Inferior parietal cortex (tissue), 1 donor: ENCODE measurements at regions not wholly inside any gene's neighbourhood (a gene's known extent, or its start where the extent isn't known, plus 50 kb on each side); places are given as distances from the start of the nearest gene placed in this dataset.
"Not testable (repeated sequence)": the region's sequence is repeated elsewhere in the genome, so short reads cannot be mapped to it uniquely, and the experiment has no call there.

Experiments used
- DNase-seq: peaks from one replicate; pipeline ENCODE4 v3.0.0-alpha.2; 2016; ENCODE audit errors: extremely low spot score

DNA sequence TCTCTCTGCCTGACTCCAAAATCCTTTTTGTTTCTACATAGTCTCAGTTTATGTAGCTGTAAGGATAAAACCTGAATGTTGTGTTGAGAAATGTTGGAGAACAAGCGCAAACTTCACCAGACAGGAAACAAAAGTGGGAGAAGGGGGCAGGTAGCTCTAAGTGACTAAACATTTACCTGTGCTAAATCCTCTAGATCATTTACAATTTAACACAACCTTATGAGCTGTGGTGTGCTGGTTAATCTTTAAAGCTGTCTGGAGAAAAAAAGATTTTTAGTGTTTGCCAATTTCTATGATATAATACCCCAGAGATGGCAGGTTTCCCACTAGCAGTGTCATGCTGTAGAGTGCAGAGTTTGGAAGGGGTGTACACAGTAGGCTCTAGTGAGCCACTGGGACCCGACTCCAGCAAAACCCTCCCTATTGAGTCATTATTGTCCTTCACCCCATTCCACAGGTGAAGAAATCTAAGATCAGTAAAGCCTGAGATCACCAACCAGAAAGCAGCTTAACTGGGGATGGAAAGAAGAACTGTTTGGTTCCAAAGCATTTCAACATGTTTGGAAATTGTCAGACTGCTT is 992.0 kb downstream of the DCDC2C start:
- DNase-seq: no peak

GRCh38 chr2:4715065-4715464 is 977.1 kb upstream of the SOX11 start:
- DNase-seq: no peak

GRCh38 chr2:4718777-4719176 is 973.4 kb upstream of the SOX11 start:
- no peak for DNase-seq

- DNase-seq: no peak
Measured at GRCh38 chr2:4725618-4726017, 966.6 kb upstream of the SOX11 start.

DNA sequence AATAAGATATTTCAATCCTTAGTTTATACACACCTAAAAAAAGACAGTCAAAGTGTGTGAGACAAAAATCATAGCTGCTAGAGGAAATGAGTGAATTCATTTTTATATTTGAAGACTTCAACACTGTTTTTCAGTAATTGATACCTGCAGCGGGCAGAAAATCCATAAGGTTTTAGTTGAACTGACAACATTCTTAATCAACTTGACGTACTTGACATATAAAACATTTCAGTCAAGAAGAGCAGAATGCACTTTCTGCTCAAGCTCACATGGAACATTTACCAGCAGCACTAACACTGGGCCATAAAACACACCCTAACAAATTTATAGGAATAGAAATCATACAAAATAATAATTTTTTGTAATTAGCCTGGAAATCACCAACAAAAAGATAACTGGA is 959.6 kb upstream of the SOX11 start:
- no peak for DNase-seq

- DNase-seq: peak; percentile 3
Measured at GRCh38 chr2:4745056-4745991, 946.9 kb upstream of the SOX11 start.

DNA sequence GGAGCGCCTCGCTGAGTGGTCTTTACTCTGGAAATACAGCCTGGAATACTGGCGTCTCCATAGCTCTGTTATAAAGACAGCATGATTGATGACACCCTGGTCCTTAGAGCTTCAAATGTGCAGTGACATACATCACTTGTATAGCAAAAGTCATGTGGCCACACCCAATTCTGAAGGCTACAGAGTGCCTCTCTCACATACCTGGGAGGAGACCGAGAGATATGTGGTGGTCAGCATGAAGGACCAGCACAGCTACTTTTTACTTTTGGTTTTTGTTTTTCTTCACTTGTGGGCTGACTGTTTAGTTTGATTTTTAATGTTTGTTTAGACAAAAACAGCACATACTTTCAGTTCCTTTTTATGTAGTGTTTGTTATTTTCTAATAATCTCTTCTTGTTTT is 938.5 kb upstream of the SOX11 start:
- DNase-seq: no peak

GRCh38 chr2:4762951-4763376 is 929.2 kb upstream of the SOX11 start:
- peak; percentile 6 for DNase-seq

- DNase-seq: no peak
Measured at GRCh38 chr2:4765787-4766530, 926.2 kb upstream of the SOX11 start.

GRCh38 chr2:4775668-4776067 is 916.5 kb upstream of the SOX11 start:
- no peak for DNase-seq

DNA sequence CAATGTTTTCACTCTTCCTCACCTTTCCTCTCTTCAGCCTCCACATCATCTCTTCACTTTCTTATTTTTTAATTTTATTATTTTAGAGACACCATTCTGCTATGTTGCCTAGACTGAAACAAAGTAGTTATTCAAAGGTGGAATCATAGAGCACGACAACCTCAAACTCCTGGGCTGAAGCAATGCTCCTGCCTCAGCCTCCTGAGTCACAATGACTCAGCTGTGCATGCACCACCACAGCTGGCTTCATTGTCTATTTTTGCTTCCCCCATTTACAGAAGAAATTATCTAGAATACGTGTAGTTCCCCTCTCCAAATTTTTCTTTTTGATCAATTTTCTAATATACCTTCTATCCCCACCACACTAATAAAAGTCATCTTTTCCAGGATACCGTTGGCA is 911.5 kb upstream of the SOX11 start:
- DNase-seq: no peak

DNA sequence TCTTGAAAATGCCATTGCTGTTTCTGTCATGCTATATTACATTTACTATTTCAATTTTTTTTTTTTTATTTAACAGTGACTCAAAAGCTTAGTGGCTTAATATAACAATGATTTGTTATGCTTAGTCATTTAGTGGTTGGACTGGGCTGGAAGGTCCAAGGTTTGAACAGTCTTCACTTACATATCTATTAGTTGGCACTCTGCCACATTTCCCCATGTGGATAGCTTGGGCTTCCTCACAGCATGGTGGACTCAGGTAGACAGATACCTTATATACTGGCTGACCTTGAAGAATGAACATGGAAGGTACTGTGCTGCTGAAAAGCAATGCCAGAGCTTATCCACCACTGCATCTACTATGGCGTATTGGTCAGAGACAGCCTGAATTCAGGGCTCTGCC is 909.5 kb upstream of the SOX11 start:
- DNase-seq: no peak

GRCh38 chr2:4791488-4791887 is 900.7 kb upstream of the SOX11 start:
- DNase-seq: no peak

GRCh38 chr2:4792126-4792525 is 900.1 kb upstream of the SOX11 start:
- DNase-seq: no peak

DNA sequence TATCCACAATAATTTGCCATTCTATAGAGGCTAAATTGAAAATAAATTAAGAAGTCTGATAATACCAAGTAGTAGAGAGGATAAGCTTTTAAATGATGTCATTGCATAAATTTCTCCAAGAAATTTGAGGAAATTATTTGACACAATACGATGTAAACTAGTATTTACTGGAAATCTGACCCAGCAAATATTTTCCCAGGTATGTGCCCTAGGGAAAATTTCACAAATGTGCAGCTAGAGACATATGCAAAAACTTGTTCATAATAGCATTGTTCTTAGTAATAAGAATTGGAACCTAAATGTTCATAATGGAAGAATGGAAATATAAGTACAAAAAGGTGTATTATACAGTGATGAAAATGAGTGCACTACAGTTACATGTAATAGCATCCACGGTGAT is 888.8 kb upstream of the SOX11 start:
- DNase-seq: no peak

- not testable (repeated sequence) for DNase-seq
Measured at GRCh38 chr2:4814137-4814536, 878.0 kb upstream of the SOX11 start.

DNA sequence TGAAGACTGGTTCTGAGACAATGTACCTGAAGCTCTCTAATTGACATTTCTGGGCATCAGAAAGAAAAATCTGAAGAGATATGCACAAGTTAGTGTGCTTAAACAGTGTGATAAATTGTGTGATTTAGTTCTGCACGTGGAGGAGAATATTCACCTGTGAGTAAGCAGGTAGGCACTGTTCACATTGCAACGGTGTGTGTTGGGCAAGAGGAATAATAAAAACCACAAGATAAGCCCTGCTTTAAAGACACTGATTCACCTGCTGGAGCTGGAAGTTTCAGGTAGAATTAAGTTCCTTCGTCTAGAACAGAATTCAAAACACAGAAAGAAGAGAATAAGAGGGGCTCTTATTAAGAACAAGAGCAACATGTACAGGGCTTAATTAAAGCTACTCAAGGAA is 864.3 kb upstream of the SOX11 start:
- DNase-seq: no peak

DNA sequence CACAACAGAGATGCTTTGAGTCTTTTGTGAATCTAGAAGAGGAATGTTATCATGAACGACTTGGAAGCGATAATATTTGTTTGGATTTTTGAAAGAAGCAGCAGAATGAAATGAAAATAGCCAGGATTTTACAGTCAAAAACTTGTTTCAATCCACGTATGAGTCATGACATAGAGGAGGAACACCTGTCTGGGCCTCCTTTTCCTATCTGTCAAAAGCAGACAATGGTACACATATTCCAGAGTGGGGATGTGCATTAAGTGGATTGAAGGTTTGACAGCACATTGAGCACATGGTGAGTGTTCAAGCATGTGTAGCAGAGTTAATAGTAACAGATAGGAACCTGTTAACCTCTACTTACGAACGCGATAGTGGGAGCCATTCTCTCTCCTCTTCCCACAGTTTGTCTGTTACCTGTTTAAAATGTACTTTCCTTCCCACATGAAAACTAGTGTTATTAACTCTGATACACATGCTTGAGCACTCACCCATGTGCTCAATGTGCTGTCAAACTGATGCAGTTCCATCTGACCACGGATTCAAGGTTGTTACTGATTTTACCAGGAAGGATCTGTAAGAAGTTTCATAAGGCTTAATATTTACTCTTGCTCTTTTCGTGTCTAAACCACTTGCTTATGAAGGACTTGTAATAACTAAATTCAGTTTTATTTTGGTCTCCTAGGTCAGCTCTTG is 863.4 kb upstream of the SOX11 start:
- no peak for DNase-seq

DNA sequence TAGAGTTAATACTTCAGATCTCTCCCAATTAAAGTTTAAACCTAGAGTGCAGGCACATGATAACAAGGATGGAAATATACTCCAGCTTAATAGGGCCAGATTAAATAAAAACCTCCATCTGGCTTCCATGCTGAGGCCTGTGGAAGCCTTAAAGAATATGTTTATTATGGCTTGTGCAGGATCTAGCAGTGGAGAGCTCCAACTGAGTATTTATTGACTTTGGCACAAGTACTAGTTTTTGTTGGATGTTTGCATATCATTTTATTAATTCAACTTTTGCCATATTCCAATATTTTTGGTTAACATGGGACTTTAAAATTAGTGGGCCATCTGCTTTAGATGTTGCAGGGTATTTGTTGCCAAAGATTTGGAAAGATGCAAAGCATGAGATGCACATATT is 860.4 kb upstream of the SOX11 start:
- DNase-seq: no peak

DNA sequence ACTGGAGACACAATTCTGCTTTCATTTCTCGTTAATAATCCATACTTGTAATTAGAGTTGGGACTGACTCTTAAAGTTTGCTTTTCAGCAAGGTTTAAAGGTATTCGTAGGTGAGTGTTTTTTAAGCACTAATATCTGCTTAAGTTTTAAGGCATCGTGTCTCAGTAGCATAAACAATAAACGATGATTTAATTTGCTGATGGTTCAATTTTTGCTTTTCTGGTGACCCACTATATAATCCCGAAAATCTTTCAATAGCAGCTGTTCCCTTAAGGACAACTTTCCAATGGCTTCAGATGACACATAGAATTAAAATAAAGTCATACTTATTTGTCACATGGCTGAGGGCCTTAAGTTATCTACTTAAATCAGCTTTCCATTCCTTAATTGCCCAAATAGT is 859.5 kb upstream of the SOX11 start:
- no peak for DNase-seq

DNA sequence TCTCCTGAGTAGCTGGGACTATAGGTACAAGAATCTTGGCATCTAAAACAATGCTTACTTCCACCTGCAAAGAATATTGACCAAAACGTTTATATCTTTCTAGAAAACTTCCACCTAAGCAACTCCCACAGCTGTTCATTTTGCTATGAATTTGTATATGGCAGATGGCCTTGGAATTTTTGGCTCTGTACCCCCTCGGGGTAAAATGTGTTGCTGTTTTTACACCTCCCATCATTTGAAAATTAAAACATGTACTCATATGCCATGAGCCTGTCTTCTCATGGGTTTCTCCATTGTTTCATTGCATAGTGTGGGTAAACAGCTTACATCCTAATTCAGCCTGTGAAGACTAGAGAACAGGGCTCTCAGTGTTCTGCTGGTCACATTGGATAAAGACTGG is 853.6 kb upstream of the SOX11 start:
- no peak for DNase-seq

DNA sequence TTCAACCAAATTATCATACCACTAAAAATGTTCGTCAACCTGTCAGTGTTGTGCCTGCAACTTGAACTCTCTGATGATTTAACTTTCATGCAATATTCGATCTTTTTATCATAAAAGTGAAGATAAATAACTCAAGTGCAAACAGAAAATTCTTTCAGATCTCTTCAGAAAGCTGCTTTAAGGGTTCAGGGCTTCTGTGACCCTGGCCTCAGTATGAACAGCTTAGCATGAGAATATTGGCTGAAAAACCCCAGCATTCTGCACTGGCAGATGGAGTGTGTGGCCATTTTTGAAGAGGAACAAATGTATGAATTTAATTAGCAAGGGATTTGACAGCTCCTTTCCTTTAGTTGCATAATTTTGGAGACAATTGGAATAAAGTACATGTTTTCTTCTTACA is 851.4 kb upstream of the SOX11 start:
- peak; percentile 8 for DNase-seq
